Esophagus squamous epithelium (tissue), 5 donors: ENCODE measurements at regions not wholly inside any gene's neighbourhood (a gene's known extent, or its start where the extent isn't known, plus 50 kb on each side); places are given as distances from the start of the nearest gene placed in this dataset.

Experiments
- DNase-seq: peaks from one replicate; lab custom pipeline; 2025; lab: John Stamatoyannopoulos, UW
- H3K27ac ChIP-seq, 4 donors: fragments of 200-600 bp; sonication (generic); one replicate each; pipeline ENCODE4 v1.5.1; 2016 to 2019; ENCODE audit warnings: mild to moderate bottlenecking in 1 of 4
- H3K27me3 ChIP-seq, 4 donors: fragments of 200-600 bp; sonication (generic); 1 replicate in 3 of 4; 2 replicates in 1 of 4; pipeline versions ENCODE4 v1.5.1 to v1.6.0; 2017 to 2021; ENCODE audit warnings: antibody characterized with exemption in 1 of 4
- H3K36me3 ChIP-seq, 3 donors: fragments of 200-600 bp; sonication (generic); one replicate each; pipeline ENCODE4 v1.5.1; 2016 to 2019
- H3K4me1 ChIP-seq, 3 donors: fragments of 200-600 bp; sonication (generic); one replicate each; pipeline ENCODE4 v1.5.1; 2017 to 2019
- H3K4me3 ChIP-seq, 4 donors: fragments of 200-600 bp; sonication (generic); 1 replicate in 3 of 4; 2 replicates in 1 of 4; pipeline ENCODE4 v1.5.1; 2016 to 2019; ENCODE audit warnings: mild to moderate bottlenecking in 2 of 4, moderate library complexity in 1 of 4
- H3K9me3 ChIP-seq, 3 donors: fragments of 200-600 bp; sonication (generic); one replicate each; pipeline ENCODE4 v1.5.1; 2016 to 2019
- POLR2A ChIP-seq, 4 donors: fragments of 450-650 bp; IDR thresholded peaks; one replicate each; pipeline ENCODE4 v1.6.1; 2017; ENCODE audit warnings: antibody characterized with exemption in 4 of 4, mild to moderate bottlenecking in 4 of 4, moderate library complexity in 3 of 4
- WGBS, 2 donors: methylation state at CpG; one replicate each; pipeline ENCODE4 v1.1.5; 2018; 5-methylcytosine and 5-hydroxymethylcytosine counted together
- intact Hi-C: fragments of 100-400 bp; cut with DNase I; formaldehyde crosslinking; loops from one replicate; pipeline ENCODE4 v1.15.0; 2022
- TF ChIP-seq, protein P1 (sequence below), 6 experiments: fragments of 450-650 bp in 4 of 6; fragments of 200-600 bp in 2 of 6; sonication (generic) in 2 of 6; IDR thresholded peaks; one replicate each; pipeline ENCODE4 v1.5.1; 2016 to 2019; ENCODE audit warnings: antibody characterized with exemption in 6 of 6, mild to moderate bottlenecking in 4 of 6, moderate library complexity in 4 of 6
- donor health status: DM: yes; HTN: yes; CAD: no.

DNA sequence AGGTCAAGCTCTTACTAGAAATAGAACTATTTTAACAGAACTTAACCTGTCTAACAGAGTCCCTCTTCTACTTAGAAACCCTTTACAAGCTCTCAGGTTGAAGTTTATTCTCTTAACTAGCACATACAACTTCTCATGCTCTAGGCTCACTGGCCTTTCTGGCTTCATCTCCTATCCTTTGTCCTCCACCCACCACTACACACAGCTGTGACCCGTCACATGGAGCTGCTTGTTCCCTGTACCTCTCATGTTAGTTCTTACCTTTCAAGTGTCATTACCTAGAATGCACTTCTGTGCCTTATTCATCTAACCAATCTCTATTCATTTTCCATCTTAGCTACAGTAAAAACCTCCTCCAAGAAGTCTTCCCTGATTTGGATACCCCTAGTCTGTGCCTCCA is 89.4 kb upstream of the APC start:
- intact Hi-C loops = no loop called here
- TF ChIP-seq, protein P1, sequence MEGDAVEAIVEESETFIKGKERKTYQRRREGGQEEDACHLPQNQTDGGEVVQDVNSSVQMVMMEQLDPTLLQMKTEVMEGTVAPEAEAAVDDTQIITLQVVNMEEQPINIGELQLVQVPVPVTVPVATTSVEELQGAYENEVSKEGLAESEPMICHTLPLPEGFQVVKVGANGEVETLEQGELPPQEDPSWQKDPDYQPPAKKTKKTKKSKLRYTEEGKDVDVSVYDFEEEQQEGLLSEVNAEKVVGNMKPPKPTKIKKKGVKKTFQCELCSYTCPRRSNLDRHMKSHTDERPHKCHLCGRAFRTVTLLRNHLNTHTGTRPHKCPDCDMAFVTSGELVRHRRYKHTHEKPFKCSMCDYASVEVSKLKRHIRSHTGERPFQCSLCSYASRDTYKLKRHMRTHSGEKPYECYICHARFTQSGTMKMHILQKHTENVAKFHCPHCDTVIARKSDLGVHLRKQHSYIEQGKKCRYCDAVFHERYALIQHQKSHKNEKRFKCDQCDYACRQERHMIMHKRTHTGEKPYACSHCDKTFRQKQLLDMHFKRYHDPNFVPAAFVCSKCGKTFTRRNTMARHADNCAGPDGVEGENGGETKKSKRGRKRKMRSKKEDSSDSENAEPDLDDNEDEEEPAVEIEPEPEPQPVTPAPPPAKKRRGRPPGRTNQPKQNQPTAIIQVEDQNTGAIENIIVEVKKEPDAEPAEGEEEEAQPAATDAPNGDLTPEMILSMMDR (IDR thresholded peaks at IDR 0.05) = no peak
- TF ChIP-seq POLR2A (IDR thresholded peaks at IDR 0.05) = no peak
- Histone ChIP-seq H3K4me1 (peaks cover 3 to 18% (median 9%) of the 10 kb centered on the region in 3 donors), H3K4me3 (no peak overlapping the region), H3K27ac (no peak overlapping the region), H3K36me3 (no peaks in the 10 kb centered on the region), H3K27me3 (no peaks in the 10 kb centered on the region), H3K9me3 (no peaks in the 10 kb centered on the region)
- WGBS, 2 donors = 88 to 92% methylated on average over 1 of the region's 1 CpG
- no peak for DNase-seq

DNA sequence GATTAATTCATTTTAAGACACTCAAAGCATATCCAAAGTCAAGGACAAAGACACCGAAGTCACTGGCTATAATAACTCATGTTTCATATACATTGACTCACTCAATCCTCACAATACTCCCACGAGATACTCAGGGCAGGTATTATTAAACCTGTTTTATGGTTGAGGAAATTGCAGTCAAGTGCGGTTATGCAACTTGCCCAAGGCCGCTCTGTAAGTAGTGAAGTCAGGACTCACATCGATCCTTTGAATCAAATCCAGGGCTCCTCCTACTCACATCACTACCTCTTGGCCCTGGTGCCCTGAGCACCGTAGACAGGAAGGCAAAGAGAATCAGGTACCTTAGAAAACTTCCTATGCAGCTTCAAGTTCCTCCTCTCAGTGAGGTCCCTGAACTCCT is 87.8 kb upstream of the APC start:
- Histone ChIP-seq H3K27ac (peak overlapping the region in 1 of 4 donors; percentile 25), H3K27me3 (no peaks in the 10 kb centered on the region), H3K9me3 (no peaks in the 10 kb centered on the region), H3K36me3 (no peaks in the 10 kb centered on the region), H3K4me3 (no peak overlapping the region), H3K4me1 (peaks cover 3 to 18% (median 9%) of the 10 kb centered on the region in 3 donors)
- intact Hi-C loops = no loop called here
- TF ChIP-seq, protein P1 (IDR thresholded peaks at IDR 0.05) = no peak
- no peak for TF ChIP-seq POLR2A (IDR thresholded peaks at IDR 0.05)
- no peak for DNase-seq
- WGBS, 2 donors = 28 to 51% methylated on average over 6 of the region's 6 CpGs

DNA sequence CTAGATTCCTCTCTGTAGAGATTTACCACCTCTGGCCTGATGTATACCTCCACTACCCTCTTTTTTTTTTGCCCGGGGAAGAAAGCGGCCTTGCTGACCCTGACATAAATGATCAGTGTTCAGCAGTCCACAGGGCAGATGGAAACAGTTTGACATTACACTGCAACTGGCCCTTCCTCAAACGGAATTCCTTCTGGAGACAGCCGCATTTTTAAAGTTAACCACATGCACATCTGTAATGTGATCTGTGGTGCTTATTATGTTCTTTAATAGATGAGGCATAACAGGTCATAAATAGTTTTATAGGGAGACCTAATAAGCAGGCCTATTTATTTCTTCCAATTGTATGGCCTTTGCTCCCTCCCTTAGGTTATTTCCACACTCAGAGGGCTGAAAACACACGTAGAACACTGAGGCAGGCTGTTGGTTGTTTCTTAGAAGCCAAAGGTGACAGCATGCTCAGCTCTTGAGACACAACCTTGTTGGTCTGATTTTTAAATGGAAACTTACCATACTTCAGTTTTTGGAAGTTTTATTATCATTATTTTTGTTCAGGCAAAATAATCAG is 84.0 kb upstream of the APC start:
- intact Hi-C loops = no loop called here
- no peak overlapping the region for H3K4me3 ChIP-seq
- 83% methylated on average over 5 of the region's 5 CpGs for WGBS, 2 donors
- TF ChIP-seq POLR2A (IDR thresholded peaks at IDR 0.05) = no peak
- TF ChIP-seq, protein P1 (IDR thresholded peaks at IDR 0.05) = no peak
- no peaks in the 10 kb centered on the region for H3K27me3 ChIP-seq
- no peaks in the 10 kb centered on the region for H3K9me3 ChIP-seq
- H3K4me1 ChIP-seq = peaks cover 3 to 15% (median 9%) of the 10 kb centered on the region in 3 donors
- H3K27ac ChIP-seq = no peak overlapping the region
- DNase-seq = no peak
- H3K36me3 ChIP-seq = no peaks in the 10 kb centered on the region

DNA sequence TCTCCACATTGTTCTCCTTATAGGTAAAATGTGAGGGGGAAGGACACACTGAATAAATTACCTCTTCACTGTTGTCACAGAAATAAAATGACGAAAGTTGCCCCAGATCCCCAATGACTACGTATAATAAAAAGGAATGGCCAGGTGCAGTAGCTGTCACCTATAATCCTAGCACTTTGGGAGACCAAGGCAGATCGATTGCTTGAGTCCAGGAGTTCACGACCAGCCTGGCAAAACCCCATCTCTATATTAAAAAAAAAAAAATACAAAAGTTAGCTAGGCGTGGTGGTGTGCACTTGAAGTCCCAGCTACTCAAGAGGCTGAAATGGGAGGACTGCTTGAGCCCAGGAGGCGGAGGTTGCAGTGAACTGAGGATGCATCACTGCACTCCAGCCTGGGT is 82.2 kb upstream of the APC start:
- Histone ChIP-seq H3K4me3 (no peak overlapping the region), H3K27ac (no peak overlapping the region), H3K9me3 (no peaks in the 10 kb centered on the region), H3K4me1 (peaks cover 0 to under 1% (median 0%) of the 10 kb centered on the region in 3 donors), H3K27me3 (no peaks in the 10 kb centered on the region), H3K36me3 (no peaks in the 10 kb centered on the region)
- intact Hi-C loops = no loop called here
- 87 to 90% methylated on average over 6 of the region's 6 CpGs for WGBS, 2 donors
- no peak for TF ChIP-seq POLR2A (IDR thresholded peaks at IDR 0.05)
- TF ChIP-seq, protein P1 (IDR thresholded peaks at IDR 0.05) = no peak
- DNase-seq = no peak

DNA sequence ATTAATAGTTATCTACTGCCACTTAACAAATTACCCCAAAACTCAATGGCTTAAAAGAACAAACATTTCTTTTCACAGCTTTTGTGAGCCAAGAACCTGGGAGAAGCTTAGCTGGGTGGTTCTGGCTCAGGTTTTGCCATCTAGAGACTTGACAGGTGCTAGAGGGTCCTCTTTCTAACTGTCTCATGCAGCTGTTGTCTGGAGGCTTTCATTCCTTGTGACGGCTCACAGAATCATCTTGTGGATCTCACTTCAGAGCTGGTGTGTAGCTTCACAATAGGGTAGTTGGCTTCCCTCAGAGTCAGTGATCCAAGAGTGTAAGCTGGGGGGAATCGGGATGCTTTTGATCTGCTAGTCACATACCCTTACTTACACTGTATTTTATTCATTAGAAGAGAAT is 81.2 kb upstream of the APC start:
- no peaks in the 10 kb centered on the region for H3K4me1 ChIP-seq
- no peak for DNase-seq
- H3K4me3 ChIP-seq = no peak overlapping the region
- TF ChIP-seq POLR2A (IDR thresholded peaks at IDR 0.05) = no peak
- TF ChIP-seq, protein P1 (IDR thresholded peaks at IDR 0.05) = no peak
- no peaks in the 10 kb centered on the region for H3K27me3 ChIP-seq
- intact Hi-C loops = no loop called here
- 94% methylated on average over 2 of the region's 2 CpGs; no CpG with 5 or more reads in 1 of the 2 donors for WGBS, 2 donors
- no peaks in the 10 kb centered on the region for H3K36me3 ChIP-seq
- H3K27ac ChIP-seq = no peak overlapping the region
- no peaks in the 10 kb centered on the region for H3K9me3 ChIP-seq
